ENCODE measurements at regions not wholly inside any gene's neighbourhood (a gene's known extent, or its start where the extent isn't known, plus 50 kb on each side); places are given as distances from the start of the nearest gene placed in this dataset.

GRCh38 chr5:3347741-3348140, 247.9 kb upstream of the IRX1 start:
- TF ChIP-seq CTCF (IDR thresholded peaks at IDR 0.05; ENCODE audit: low read depth, low read length, missing control alignments): no peak
- no peak for DNase-seq (ENCODE audit: low read depth)
- no peak overlapping the region for H3K4me3 ChIP-seq (ENCODE audit: low read depth, low read length)
- in situ Hi-C loops (cut with HindIII; ENCODE audit: low sequenced_read_pairs): no loop called here

- no peak for TF ChIP-seq CTCF (IDR thresholded peaks at IDR 0.05; ENCODE audit: low read depth, low read length, missing control alignments)
- no peak overlapping the region for H3K4me3 ChIP-seq (ENCODE audit: low read depth, low read length)
- in situ Hi-C loops (cut with HindIII; ENCODE audit: low sequenced_read_pairs): no loop called here
- no peak for DNase-seq (ENCODE audit: low read depth)
These were observed 249.4 kb upstream of the IRX1 start for GRCh38 chr5:3346111-3346820.

- H3K4me3 ChIP-seq (ENCODE audit: low read depth, low read length): no peak overlapping the region
- no peak for TF ChIP-seq CTCF (IDR thresholded peaks at IDR 0.05; ENCODE audit: low read depth, low read length, missing control alignments)
- in situ Hi-C loops (cut with HindIII; ENCODE audit: low sequenced_read_pairs): no loop called here
- DNase-seq (ENCODE audit: low read depth): no peak
These were observed 250.4 kb upstream of the IRX1 start for GRCh38 chr5:3345195-3345594.

GRCh38 chr5:3344671-3345070, 251.0 kb upstream of the IRX1 start:
- in situ Hi-C loops (cut with HindIII; ENCODE audit: low sequenced_read_pairs): no loop called here
- no peak for DNase-seq (ENCODE audit: low read depth)
- no peak overlapping the region for H3K4me3 ChIP-seq (ENCODE audit: low read depth, low read length)
- no peak for TF ChIP-seq CTCF (IDR thresholded peaks at IDR 0.05; ENCODE audit: low read depth, low read length, missing control alignments)

GRCh38 chr5:3343911-3344310, 251.7 kb upstream of the IRX1 start:
- in situ Hi-C loops (cut with HindIII; ENCODE audit: low sequenced_read_pairs): no loop called here
- DNase-seq (ENCODE audit: low read depth): no peak
- no peak overlapping the region for H3K4me3 ChIP-seq (ENCODE audit: low read depth, low read length)
- TF ChIP-seq CTCF (IDR thresholded peaks at IDR 0.05; ENCODE audit: low read depth, low read length, missing control alignments): no peak

- H3K4me3 ChIP-seq (ENCODE audit: low read depth, low read length): no peak overlapping the region
- no peak for TF ChIP-seq CTCF (IDR thresholded peaks at IDR 0.05; ENCODE audit: low read depth, low read length, missing control alignments)
- DNase-seq (ENCODE audit: low read depth): no peak
- in situ Hi-C loops (cut with HindIII; ENCODE audit: low sequenced_read_pairs): no loop called here
These were observed 252.4 kb upstream of the IRX1 start for GRCh38 chr5:3343211-3343610.

All from astrocyte of the cerebellum (primary cell).